Smooth muscle cell (in vitro differentiated cells): ENCODE measurements at regions not wholly inside any gene's neighbourhood (a gene's known extent, or its start where the extent isn't known, plus 50 kb on each side); places are given as distances from the start of the nearest gene placed in this dataset.
"Not testable (repeated sequence)": the region's sequence is repeated elsewhere in the genome, so short reads cannot be mapped to it uniquely, and the experiment has no call there.

Experiments used
- DNase-seq: peaks from one replicate; lab custom pipeline; 2025; ENCODE audit not compliant: unreplicated experiment; lab: John Stamatoyannopoulos, UW
- H2AFZ ChIP-seq: fragments of 200-600 bp; sonication (generic); 2 replicates; pipeline ENCODE4 v1.6.0; 2016; ENCODE audit warnings: antibody characterized with exemption, low read depth, mild to moderate bottlenecking
- H3F3A ChIP-seq: fragments of 200-600 bp; sonication (generic); 2 replicates; pipeline ENCODE4 v1.6.0; 2017; ENCODE audit warnings: antibody characterized with exemption, low read depth
- H3K27ac ChIP-seq: fragments of 200-600 bp; sonication (generic); 2 replicates; pipeline ENCODE4 v1.5.1; 2016; ENCODE audit warnings: low read depth, mild to moderate bottlenecking
- H3K27me3 ChIP-seq: fragments of 200-600 bp; sonication (generic); 2 replicates; pipeline ENCODE4 v1.6.1; 2016; ENCODE audit warnings: low read depth, mild to moderate bottlenecking
- H3K36me3 ChIP-seq: fragments of 200-600 bp; sonication (generic); 2 replicates; pipeline ENCODE4 v1.5.1; 2016; ENCODE audit warnings: low read depth
- H3K4me1 ChIP-seq: fragments of 200-600 bp; sonication (generic); 2 replicates; pipeline ENCODE4 v1.5.1; 2016; ENCODE audit warnings: low read depth
- H3K4me2 ChIP-seq: fragments of 200-600 bp; sonication (generic); 2 replicates; pipeline ENCODE4 v1.6.0; 2016; ENCODE audit warnings: mild to moderate bottlenecking
- H3K4me3 ChIP-seq: fragments of 200-600 bp; sonication (generic); 2 replicates; pipeline ENCODE4 v1.5.1; 2016; ENCODE audit warnings: mild to moderate bottlenecking
- H3K79me2 ChIP-seq: fragments of 200-600 bp; sonication (generic); 2 replicates; pipeline ENCODE4 v1.6.0; 2016; ENCODE audit warnings: low read depth, mild to moderate bottlenecking
- H3K9ac ChIP-seq: fragments of 200-600 bp; sonication (generic); 2 replicates; pipeline ENCODE4 v1.6.0; 2016; ENCODE audit warnings: low read depth
- H3K9me3 ChIP-seq: fragments of 200-600 bp; sonication (generic); replicated peaks from 2 replicates; pipeline ENCODE4 v1.5.1; 2016; ENCODE audit warnings: low read depth
- H4K20me1 ChIP-seq: fragments of 200-600 bp; sonication (generic); 2 replicates; pipeline ENCODE4 v1.6.0; 2016; ENCODE audit warnings: low read depth
- CTCF ChIP-seq: fragments of 200-600 bp; sonication (generic); IDR thresholded peaks from 2 replicates; pipeline ENCODE4 v1.5.1; 2017; ENCODE audit warnings: borderline replicate concordance, mild to moderate bottlenecking, antibody characterized with exemption; ENCODE audit not compliant: insufficient read depth, poor library complexity, severe bottlenecking
- WGBS: methylation state at CpG from one replicate; pipeline ENCODE4 v1.1.7; 2016; ENCODE audit warnings: low lambda C conversion rate; 5-methylcytosine and 5-hydroxymethylcytosine counted together

- Histone ChIP-seq H3K27me3 (no peaks in the 10 kb centered on the region), H3K9me3 (no peaks in the 10 kb centered on the region), H3F3A (no peaks in the 10 kb centered on the region), H2AFZ (no peak overlapping the region), H3K4me3 (no peak overlapping the region), H3K79me2 (no peaks in the 10 kb centered on the region), H3K36me3 (no peaks in the 10 kb centered on the region), H3K4me2 (no peak overlapping the region), H3K9ac (no peak overlapping the region), H3K4me1 (no peaks in the 10 kb centered on the region), H3K27ac (no peak overlapping the region), H4K20me1 (no peaks in the 10 kb centered on the region)
- 80% methylated on average over 3 of the region's 3 CpGs for WGBS
- TF ChIP-seq CTCF: no peak
- DNase-seq: no peak
Observed at GRCh38 chr16:13733561-13733960, 186.4 kb upstream of the ERCC4 start.

GRCh38 chr16:13739621-13740373, 180.2 kb upstream of the ERCC4 start:
- H3K4me2 ChIP-seq, H4K20me1 ChIP-seq, H3K9me3 ChIP-seq, H3K4me3 ChIP-seq, H3F3A ChIP-seq, H3K27ac ChIP-seq, H3K79me2 ChIP-seq, DNase-seq, H2AFZ ChIP-seq, H3K27me3 ChIP-seq, H3K9ac ChIP-seq, H3K4me1 ChIP-seq, H3K36me3 ChIP-seq: not testable (repeated sequence)
- whole genome bisulfite sequencing: 77% methylated on average over 14 of the region's 14 CpGs

- H3K27me3 ChIP-seq: no peaks in the 10 kb centered on the region
- no peaks in the 10 kb centered on the region for H3K9me3 ChIP-seq
- no peak for TF ChIP-seq CTCF
- H3K9ac ChIP-seq: no peak overlapping the region
- H3K27ac ChIP-seq: no peak overlapping the region
- no peak overlapping the region for H2AFZ ChIP-seq
- H3K4me3 ChIP-seq: no peak overlapping the region
- no peaks in the 10 kb centered on the region for H4K20me1 ChIP-seq
- H3K4me2 ChIP-seq: no peak overlapping the region
- no peaks in the 10 kb centered on the region for H3K4me1 ChIP-seq
- DNase-seq: no peak
- no peaks in the 10 kb centered on the region for H3K36me3 ChIP-seq
- H3K79me2 ChIP-seq: no peaks in the 10 kb centered on the region
- no peaks in the 10 kb centered on the region for H3F3A ChIP-seq
Observed at GRCh38 chr16:13742928-13743327, 177.0 kb upstream of the ERCC4 start.

GRCh38 chr16:13743571-13743970, 176.4 kb upstream of the ERCC4 start:
- Histone ChIP-seq H3K9ac (no peak overlapping the region), H3K27ac (no peak overlapping the region), H2AFZ (no peak overlapping the region), H3K79me2 (no peaks in the 10 kb centered on the region), H3F3A (no peaks in the 10 kb centered on the region), H3K36me3 (no peaks in the 10 kb centered on the region), H3K27me3 (no peaks in the 10 kb centered on the region), H3K4me2 (no peak overlapping the region), H3K4me3 (no peak overlapping the region), H3K9me3 (no peaks in the 10 kb centered on the region), H4K20me1 (no peaks in the 10 kb centered on the region), H3K4me1 (no peaks in the 10 kb centered on the region)
- no peak for TF ChIP-seq CTCF
- no peak for DNase-seq
- WGBS: 78% methylated on average over 1 of the region's 1 CpG
